SH-SY5Y (cell line): ENCODE measurements at regions not wholly inside any gene's neighbourhood (a gene's known extent, or its start where the extent isn't known, plus 50 kb on each side); places are given as distances from the start of the nearest gene placed in this dataset.

Experiments used
- GATA2 ChIP-seq: IDR thresholded peaks from 2 replicates; pipeline ENCODE4 v1.6.1; 2011; ENCODE audit warnings: mild to moderate bottlenecking, low read depth, low read length
- GATA3 ChIP-seq: IDR thresholded peaks from 2 replicates; pipeline ENCODE4 v1.6.1; 2011; ENCODE audit warnings: low read depth, mild to moderate bottlenecking, low read length, moderate library complexity

- TF ChIP-seq GATA3 (no peak), GATA2 (no peak)
These were observed 588.3 kb upstream of the TMPRSS15 start for GRCh38 chr21:18991846-18992245.
